HepG2 (cell line): ENCODE measurements at regions not wholly inside any gene's neighbourhood (a gene's known extent, or its start where the extent isn't known, plus 50 kb on each side); places are given as distances from the start of the nearest gene placed in this dataset.

Source experiments
- ATAC-seq: fragments of 200-7000 bp; cut with Tn5 transposase; 3 replicates; pipeline ENCODE4 v1.9.1; 2020; ENCODE audit warnings: mild to moderate bottlenecking, moderate library complexity
- BruUV-seq: library from RNA; stranded (reverse); fragments of 400-500 nt; replicated peaks from 2 replicates; lab custom pipeline; 2021; lab: Mats Ljungman, UMichigan
- CTCF ChIA-PET: fragments of 300-600 bp; formaldehyde crosslinking; extraction: SDS; loops from one replicate; lab custom pipeline; 2021; ENCODE audit warnings: low total read pairs, inconsistent platforms, low intra/inter-chr PET ratio; lab: Yijun Ruan, JAX
- POLR2A ChIA-PET: fragments of 350-600 bp; sonication (Branson Sonifier 250); formaldehyde crosslinking; loops from one replicate; lab custom pipeline; 2020; ENCODE audit warnings: antibody characterized with exemption, inconsistent platforms; lab: Yijun Ruan, JAX
- DNase-seq: peaks from one replicate; pipeline ENCODE4 v3.0.0-alpha.2; 2015; ENCODE audit warnings: low spot score
- FAIRE-seq: peaks from 3 replicates; lab custom pipeline; 2011; peaks lifted over from hg19 to GRCh38; lab: Jason Lieb, UNC
- H2AFZ ChIP-seq: one replicate; pipeline ENCODE4 v1.6.1; 2011; ENCODE audit warnings: low read length, inconsistent platforms
- H3K27ac ChIP-seq: fragments of 300-600 bp; 3 replicates; pipeline ENCODE4 v1.8.0; 2011; ENCODE audit warnings: mixed run types, mild to moderate bottlenecking, mixed read lengths, low read length, inconsistent platforms; ENCODE audit not compliant: insufficient read depth; ENCODE audit errors: extremely low read length
- H3K27me3 ChIP-seq, 2 experiments: fragments of 200-600 bp in 1 of 2; 2 replicates in 1 of 2; 3 replicates in 1 of 2; pipeline versions ENCODE4 v1.6.0 to v1.8.0; 2011; ENCODE audit warnings: low read length in 2 of 2, mild to moderate bottlenecking in 2 of 2, moderate library complexity in 2 of 2, inconsistent platforms in 1 of 2; ENCODE audit not compliant: insufficient read depth in 2 of 2, control insufficient read depth in 1 of 2
- H3K36me3 ChIP-seq, 2 experiments: fragments of 200-600 bp in 1 of 2; replicated peaks in 1 of 2; 2 replicates in 1 of 2; 3 replicates in 1 of 2; pipeline versions ENCODE4 v1.5.1 to v1.8.0; 2011; ENCODE audit warnings: low read length in 2 of 2, inconsistent platforms in 1 of 2; ENCODE audit not compliant: insufficient read depth in 2 of 2, control insufficient read depth in 1 of 2
- H3K4me1 ChIP-seq: 2 replicates; pipeline ENCODE4 v1.5.1; 2012; ENCODE audit warnings: low read length, inconsistent platforms; ENCODE audit not compliant: insufficient read depth
- H3K4me2 ChIP-seq: 2 replicates; pipeline ENCODE4 v1.6.0; 2011; ENCODE audit warnings: low read depth, low read length, inconsistent platforms
- H3K4me3 ChIP-seq, 3 experiments: fragments of 200-600 bp in 1 of 3; sonication (generic), shearing (Covaris generic) in 1 of 3; replicated peaks in 1 of 3; 2 replicates each; pipeline ENCODE4 v1.5.1; 2011 to 2016; ENCODE audit warnings: low read length in 3 of 3, inconsistent platforms in 2 of 3, low read depth in 2 of 3, mild to moderate bottlenecking in 2 of 3, control low read depth in 1 of 3, mixed read lengths in 1 of 3; ENCODE audit not compliant: insufficient read depth in 1 of 3
- H3K79me2 ChIP-seq: one replicate; pipeline ENCODE4 v1.6.1; 2011; ENCODE audit warnings: low read length, inconsistent platforms; ENCODE audit not compliant: insufficient read depth
- H3K9ac ChIP-seq: 2 replicates; pipeline ENCODE4 v1.6.0; 2011; ENCODE audit warnings: mild to moderate bottlenecking, low read depth, low read length, inconsistent platforms; ENCODE audit not compliant: insufficient read depth
- H3K9me3 ChIP-seq: 2 replicates; pipeline ENCODE4 v1.5.1; 2012; ENCODE audit warnings: mild to moderate bottlenecking, low read length
- H4K20me1 ChIP-seq: 2 replicates; pipeline ENCODE4 v1.6.0; 2011; ENCODE audit warnings: inconsistent platforms, mild to moderate bottlenecking, low read length, moderate library complexity; ENCODE audit not compliant: insufficient read depth
- FOXJ3 ChIP-seq: sonication (generic); formaldehyde crosslinking; IDR thresholded peaks from 2 replicates; pipeline ENCODE4 v1.4.0; 2020; ENCODE audit warnings: missing genetic modification reagents, mild to moderate bottlenecking, borderline replicate concordance
- GATAD2A ChIP-seq: IDR thresholded peaks from 2 replicates; pipeline ENCODE4 v1.6.1; 2016
- IRF2 ChIP-seq: IDR thresholded peaks from 2 replicates; pipeline ENCODE4 v1.6.1; 2018; ENCODE audit warnings: missing genetic modification reagents, missing compliant biosample characterization
- KDM2A ChIP-seq: sonication (generic); formaldehyde crosslinking; IDR thresholded peaks from 2 replicates; pipeline ENCODE4 v1.4.0; 2020; ENCODE audit warnings: low read depth, missing genetic modification reagents, borderline replicate concordance
- KLF16 ChIP-seq, 2 experiments: sonication (generic) in 1 of 2; formaldehyde crosslinking in 1 of 2; IDR thresholded peaks; 2 replicates each; pipeline versions ENCODE4 v1.6.1 to v1.8.0; 2016 to 2023; ENCODE audit warnings: missing genetic modification reagents in 2 of 2, missing compliant biosample characterization in 1 of 2
- MEF2D ChIP-seq: sonication (generic); formaldehyde crosslinking; IDR thresholded peaks from 2 replicates; pipeline ENCODE4 v1.5.1; 2020; ENCODE audit warnings: mild to moderate bottlenecking, missing genetic modification reagents
- MXI1 ChIP-seq: IDR thresholded peaks from 3 replicates; pipeline ENCODE4 v1.6.1; 2012; ENCODE audit warnings: low read depth, low read length, inconsistent platforms, borderline replicate concordance
- NFIB ChIP-seq: sonication (generic); formaldehyde crosslinking; IDR thresholded peaks from 2 replicates; pipeline ENCODE4 v1.9.0; 2021; ENCODE audit warnings: missing genetic modification reagents, mild to moderate bottlenecking, borderline replicate concordance
- PRPF4 ChIP-seq: fragments of 200-400 bp; formaldehyde crosslinking; IDR thresholded peaks from 2 replicates; pipeline ENCODE4 v1.6.1; 2016; ENCODE audit warnings: low read length, low read depth; ENCODE audit not compliant: poor library complexity, severe bottlenecking
- SCMH1 ChIP-seq: sonication (generic); formaldehyde crosslinking; IDR thresholded peaks from 2 replicates; pipeline ENCODE4 v1.9.0; 2021; ENCODE audit warnings: missing genetic modification reagents, mild to moderate bottlenecking, borderline replicate concordance
- XRCC5 ChIP-seq: fragments of 200-400 bp; formaldehyde crosslinking; optimal IDR thresholded peaks from 2 replicates; pipeline ENCODE3; 2017; ENCODE audit warnings: mild to moderate bottlenecking, low read length
- ZFP41 ChIP-seq: sonication (generic); formaldehyde crosslinking; IDR thresholded peaks from 2 replicates; pipeline ENCODE4 v1.4.0; 2020; ENCODE audit warnings: mild to moderate bottlenecking, missing genetic modification reagents, borderline replicate concordance
- ZNF546 ChIP-seq: sonication (generic); formaldehyde crosslinking; conservative IDR thresholded peaks from 2 replicates; pipeline ENCODE4 v1.8.1; 2023; ENCODE audit warnings: mild to moderate bottlenecking, missing genetic modification reagents
- ZNF547 ChIP-seq: sonication (generic); formaldehyde crosslinking; IDR thresholded peaks from 2 replicates; pipeline ENCODE4 v1.5.1; 2020; ENCODE audit warnings: mild to moderate bottlenecking, missing genetic modification reagents
- ZNF569 ChIP-seq: sonication (generic); formaldehyde crosslinking; IDR thresholded peaks from 2 replicates; pipeline ENCODE4 v1.5.0; 2020; ENCODE audit warnings: mild to moderate bottlenecking, missing genetic modification reagents, moderate library complexity, borderline replicate concordance
- ZNF607 ChIP-seq: sonication (generic); formaldehyde crosslinking; IDR thresholded peaks from 2 replicates; pipeline ENCODE4 v1.5.1; 2020; ENCODE audit warnings: missing genetic modification reagents, mild to moderate bottlenecking, borderline replicate concordance
- ZNF619 ChIP-seq: sonication (generic); formaldehyde crosslinking; IDR thresholded peaks from 2 replicates; pipeline ENCODE4 v1.4.0; 2020; ENCODE audit warnings: mild to moderate bottlenecking, missing genetic modification reagents
- ZNF773 ChIP-seq: sonication (generic); formaldehyde crosslinking; IDR thresholded peaks from 2 replicates; pipeline ENCODE4 v1.4.0; 2020; ENCODE audit warnings: missing genetic modification reagents, borderline replicate concordance
- ZSCAN9 ChIP-seq: IDR thresholded peaks from 2 replicates; pipeline ENCODE4 v1.6.1; 2016; ENCODE audit warnings: borderline replicate concordance
- WGBS: methylation state at CpG from one replicate; pipeline ENCODE4 v1.1.6; 2017; ENCODE audit warnings: low lambda C conversion rate; 5-methylcytosine and 5-hydroxymethylcytosine counted together
- in situ Hi-C: cut with HindIII; loops from 2 replicates; pipeline ENCODE4 v1.10.0; 2017; ENCODE audit warnings: low pct_unique_long_range_greater_than_20kb; ENCODE audit not compliant: extremely low pct_ligation_motif_present
- intact Hi-C: fragments of 100-400 bp; cut with micrococcal nuclease; formaldehyde crosslinking; loops from one replicate; pipeline ENCODE4 v1.10.0; 2022; ENCODE audit not compliant: unreplicated experiment
- TF ChIP-seq, protein P1 (sequence below): IDR thresholded peaks from 2 replicates; pipeline ENCODE4 v1.6.1; 2016; ENCODE audit warnings: low read depth, control low read depth
- TF ChIP-seq, protein P2 (sequence below): IDR thresholded peaks from 2 replicates; pipeline ENCODE4 v1.6.1; 2012; ENCODE audit warnings: inconsistent platforms
- TF ChIP-seq, protein P3 (sequence below): sonication (generic); formaldehyde crosslinking; IDR thresholded peaks from 2 replicates; pipeline ENCODE4 v1.5.0; 2020; ENCODE audit warnings: missing genetic modification reagents

GRCh38 chr2:9770308-9771100 is 72.8 kb upstream of the TAF1B start:
- Histone ChIP-seq H3K9ac (no peak overlapping the region), H3K4me2 (peak overlapping the region; percentile 42), H4K20me1 (no peaks in the 10 kb centered on the region)
- 0 out of 2 replicates have a peak, but pooled peaks have one; percentile 12 for TF ChIP-seq NFIB
- TF ChIP-seq MXI1 = no peak
- TF ChIP-seq PRPF4 = no peak
- TF ChIP-seq GATAD2A = no peak
- TF ChIP-seq ZNF619 (CRISPR knock-in tag) = peak; percentile 15
- no peak for TF ChIP-seq ZNF773
- no peak for TF ChIP-seq ZFP41
- 0 out of 2 replicates have a peak, but pooled peaks have one; percentile 25 for TF ChIP-seq IRF2 (CRISPR knock-in tag)
- TF ChIP-seq XRCC5 = peak; percentile 64
- TF ChIP-seq KDM2A (CRISPR knock-in tag) = peak; percentile 32; the same call in 1 of the 2 replicates
- TF ChIP-seq ZNF546 = 0 out of 2 replicates have a peak, but pooled peaks have one; percentile 48
- no peak for TF ChIP-seq ZSCAN9 (CRISPR knock-in tag)
- 0 out of 2 replicates have a peak, but pooled peaks have one; percentile 43 for TF ChIP-seq ZNF569
- TF ChIP-seq, protein P1, sequence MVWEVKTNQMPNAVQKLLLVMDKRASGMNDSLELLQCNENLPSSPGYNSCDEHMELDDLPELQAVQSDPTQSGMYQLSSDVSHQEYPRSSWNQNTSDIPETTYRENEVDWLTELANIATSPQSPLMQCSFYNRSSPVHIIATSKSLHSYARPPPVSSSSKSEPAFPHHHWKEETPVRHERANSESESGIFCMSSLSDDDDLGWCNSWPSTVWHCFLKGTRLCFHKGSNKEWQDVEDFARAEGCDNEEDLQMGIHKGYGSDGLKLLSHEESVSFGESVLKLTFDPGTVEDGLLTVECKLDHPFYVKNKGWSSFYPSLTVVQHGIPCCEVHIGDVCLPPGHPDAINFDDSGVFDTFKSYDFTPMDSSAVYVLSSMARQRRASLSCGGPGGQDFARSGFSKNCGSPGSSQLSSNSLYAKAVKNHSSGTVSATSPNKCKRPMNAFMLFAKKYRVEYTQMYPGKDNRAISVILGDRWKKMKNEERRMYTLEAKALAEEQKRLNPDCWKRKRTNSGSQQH (CRISPR knock-in tag) = no peak
- no peak for TF ChIP-seq KLF16 (CRISPR knock-in tag; IDR thresholded peaks at IDR 0.05)
- no peak for TF ChIP-seq ZNF547 (CRISPR knock-in tag)
- 0 out of 2 replicates have a peak, but pooled peaks have one; percentile 36 for TF ChIP-seq MEF2D (CRISPR knock-in tag)
- no peak for TF ChIP-seq FOXJ3
- no peak for TF ChIP-seq ZNF607 (CRISPR knock-in tag)
- TF ChIP-seq, protein P2, sequence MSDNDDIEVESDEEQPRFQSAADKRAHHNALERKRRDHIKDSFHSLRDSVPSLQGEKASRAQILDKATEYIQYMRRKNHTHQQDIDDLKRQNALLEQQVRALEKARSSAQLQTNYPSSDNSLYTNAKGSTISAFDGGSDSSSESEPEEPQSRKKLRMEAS = 0 out of 2 replicates have a peak, but pooled peaks have one; percentile 24
- TF ChIP-seq SCMH1 (CRISPR knock-in tag) = no peak
- TF ChIP-seq, protein P3, sequence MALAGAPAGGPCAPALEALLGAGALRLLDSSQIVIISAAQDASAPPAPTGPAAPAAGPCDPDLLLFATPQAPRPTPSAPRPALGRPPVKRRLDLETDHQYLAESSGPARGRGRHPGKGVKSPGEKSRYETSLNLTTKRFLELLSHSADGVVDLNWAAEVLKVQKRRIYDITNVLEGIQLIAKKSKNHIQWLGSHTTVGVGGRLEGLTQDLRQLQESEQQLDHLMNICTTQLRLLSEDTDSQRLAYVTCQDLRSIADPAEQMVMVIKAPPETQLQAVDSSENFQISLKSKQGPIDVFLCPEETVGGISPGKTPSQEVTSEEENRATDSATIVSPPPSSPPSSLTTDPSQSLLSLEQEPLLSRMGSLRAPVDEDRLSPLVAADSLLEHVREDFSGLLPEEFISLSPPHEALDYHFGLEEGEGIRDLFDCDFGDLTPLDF = no peak

More at GRCh38 chr2:9770308-9771100, 72.8 kb upstream of the TAF1B start:
- POLR2A ChIA-PET = interaction anchor here (0.6 kb wide), 1 partner anchor 276 kb away, joined by 3 read pairs; no protein-coding TSS in a partner anchor
- H3K27me3 ChIP-seq = peaks cover 9 to 71% of the 10 kb centered on the region in 2 experiments
- WGBS = 40% methylated on average over 26 of the region's 27 CpGs
- peak; percentile 63 for ATAC-seq
- in situ Hi-C loops = no loop called here
- CTCF ChIA-PET = interaction anchor here (0.7 to 1.1 kb wide), 2 partner anchors 257 to 278 kb away, joined by 3 read pairs; no protein-coding TSS in a partner anchor
- no peaks in the 10 kb centered on the region for H3K36me3 ChIP-seq
- peak overlapping the region in 1 of 3 experiments; percentile 20; a peak in 1 of 6 replicates for H3K4me3 ChIP-seq
- intact Hi-C loops = loop anchor here (1.0 to 5.0 kb wide), 4 partner anchors 29 to 278 kb away; partner anchors contain the start of gene ADAM17
- FAIRE-seq = peak; percentile 91
- H2AFZ ChIP-seq = peak overlapping the region; percentile 36
- peaks cover 70% of the 10 kb centered on the region for H3K4me1 ChIP-seq
- H3K9me3 ChIP-seq = no peaks in the 10 kb centered on the region
- BruUV-seq = no TSS peak
- DNase-seq = peak; percentile 76
- H3K79me2 ChIP-seq = no peaks in the 10 kb centered on the region
- no peak overlapping the region for H3K27ac ChIP-seq
